ENCODE measurements at regions not wholly inside any gene's neighbourhood (a gene's known extent, or its start where the extent isn't known, plus 50 kb on each side); places are given as distances from the start of the nearest gene placed in this dataset.

DNA sequence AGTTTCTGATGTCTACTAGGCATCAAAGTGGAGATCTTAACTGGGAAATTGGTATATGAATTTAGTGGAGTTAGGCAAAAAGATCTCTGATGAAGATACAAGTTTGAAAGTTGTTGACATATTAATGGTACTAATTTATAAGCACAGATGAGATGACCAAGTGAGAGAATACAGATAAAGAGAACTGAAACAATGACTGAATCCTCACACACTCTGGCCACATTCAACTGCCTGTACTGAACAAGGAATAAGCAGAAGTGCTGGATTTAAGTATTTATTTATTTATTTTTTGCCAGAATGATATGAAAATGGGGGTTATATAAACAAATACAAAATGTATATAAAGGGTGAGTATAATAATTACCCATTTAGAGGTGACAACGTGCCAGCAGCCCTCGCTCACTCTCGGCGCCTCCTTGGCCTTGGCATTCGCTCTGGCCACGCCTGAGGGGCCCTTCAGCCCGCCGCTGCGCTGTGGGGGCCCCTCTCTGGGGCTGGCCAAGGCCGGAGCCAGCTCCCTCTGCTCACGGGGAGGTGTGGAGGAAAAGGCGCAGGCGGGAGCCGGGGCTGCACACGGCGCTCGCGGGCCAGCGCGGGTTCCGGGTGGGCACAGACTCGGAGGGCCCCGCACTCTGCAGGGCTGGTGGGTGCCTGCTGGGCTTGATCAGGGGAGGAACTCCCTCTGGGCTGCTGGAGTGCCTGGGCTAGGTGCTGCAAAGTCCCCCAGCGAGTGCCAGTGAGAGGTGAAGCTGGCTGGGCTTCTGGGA is 1363.9 kb upstream of the CRIM1 start:
- TF ChIP-seq CTCF (conservative IDR thresholded peaks at IDR 0.05; ENCODE audit: low read depth, low read length) = no peak
- no peak for TF ChIP-seq EZH2 (IDR thresholded peaks at IDR 0.05; ENCODE audit: borderline replicate concordance, low read depth, low read length, poor library complexity, severe bottlenecking)
- Histone ChIP-seq H3K36me3 (ENCODE audit: insufficient read depth, low read length, poor library complexity, severe bottlenecking) (no peaks in the 10 kb centered on the region), H3K4me1 (ENCODE audit: insufficient read depth, low read length, poor library complexity, severe bottlenecking) (no peaks in the 10 kb centered on the region), H3K9me3 (ENCODE audit: low read depth, low read length, poor library complexity, severe bottlenecking) (no peaks in the 10 kb centered on the region), H3K27me3 (replicated peaks; ENCODE audit: insufficient read depth, low read depth, low read length, poor library complexity) (no peaks in the 10 kb centered on the region), H3K4me3 (ENCODE audit: low read depth, low read length, poor library complexity, severe bottlenecking) (no peak overlapping the region), H3K27ac (ENCODE audit: low read depth, low read length, poor library complexity, severe bottlenecking) (no peak overlapping the region)
- ChIA-PET POLR2A (ENCODE audit: low non-redundant PET) (no interaction called here), CTCF (no interaction called here)
- DNase-seq (ENCODE audit: low spot score) = no peak
- intact Hi-C loops (cut with micrococcal nuclease; ENCODE audit: unreplicated experiment) = no loop called here
- BruUV-seq (replicated peaks) = no TSS peak

DNA sequence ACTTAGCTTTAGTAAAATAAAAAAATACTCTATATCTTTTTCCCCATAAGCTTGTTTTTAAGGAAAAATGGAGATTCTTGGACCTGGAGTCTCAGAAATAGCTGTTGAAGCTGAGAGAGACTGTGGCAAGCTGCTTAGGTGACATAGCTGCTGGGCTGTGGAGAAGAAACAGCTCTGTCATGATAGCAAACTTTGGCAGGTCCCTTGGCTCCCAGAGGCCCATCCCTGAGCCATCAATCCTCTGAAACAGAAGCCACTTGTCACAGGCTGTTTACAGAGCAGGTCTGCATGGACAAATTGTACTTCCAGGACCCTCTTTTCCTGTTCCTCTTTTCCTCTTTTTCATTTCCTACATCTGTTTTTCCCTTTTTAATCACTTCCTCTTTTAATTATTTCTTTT is 1370.1 kb upstream of the CRIM1 start:
- Histone ChIP-seq H3K4me1 (ENCODE audit: insufficient read depth, low read length, poor library complexity, severe bottlenecking) (no peaks in the 10 kb centered on the region), H3K9me3 (ENCODE audit: low read depth, low read length, poor library complexity, severe bottlenecking) (no peaks in the 10 kb centered on the region), H3K4me3 (ENCODE audit: low read depth, low read length, poor library complexity, severe bottlenecking) (no peak overlapping the region), H3K27ac (ENCODE audit: low read depth, low read length, poor library complexity, severe bottlenecking) (no peak overlapping the region), H3K27me3 (replicated peaks; ENCODE audit: insufficient read depth, low read depth, low read length, poor library complexity) (no peaks in the 10 kb centered on the region), H3K36me3 (ENCODE audit: insufficient read depth, low read length, poor library complexity, severe bottlenecking) (no peaks in the 10 kb centered on the region)
- no TSS peak for BruUV-seq (replicated peaks)
- no peak for DNase-seq (ENCODE audit: low spot score)
- no peak for TF ChIP-seq EZH2 (IDR thresholded peaks at IDR 0.05; ENCODE audit: borderline replicate concordance, low read depth, low read length, poor library complexity, severe bottlenecking)
- no peak for TF ChIP-seq CTCF (conservative IDR thresholded peaks at IDR 0.05; ENCODE audit: low read depth, low read length)
- ChIA-PET POLR2A (ENCODE audit: low non-redundant PET) (no interaction called here), CTCF (no interaction called here)
- intact Hi-C loops (cut with micrococcal nuclease; ENCODE audit: unreplicated experiment) = no loop called here

- no peak for DNase-seq (ENCODE audit: low spot score)
- ChIA-PET CTCF (no interaction called here), POLR2A (ENCODE audit: low non-redundant PET) (no interaction called here)
- intact Hi-C loops (cut with micrococcal nuclease; ENCODE audit: unreplicated experiment) = no loop called here
- H3K27ac ChIP-seq (ENCODE audit: low read depth, low read length, poor library complexity, severe bottlenecking) = no peak overlapping the region
- H3K4me1 ChIP-seq (ENCODE audit: insufficient read depth, low read length, poor library complexity, severe bottlenecking) = no peaks in the 10 kb centered on the region
- H3K9me3 ChIP-seq (ENCODE audit: low read depth, low read length, poor library complexity, severe bottlenecking) = no peaks in the 10 kb centered on the region
- no peaks in the 10 kb centered on the region for H3K27me3 ChIP-seq (replicated peaks; ENCODE audit: insufficient read depth, low read depth, low read length, poor library complexity)
- no peaks in the 10 kb centered on the region for H3K36me3 ChIP-seq (ENCODE audit: insufficient read depth, low read length, poor library complexity, severe bottlenecking)
- BruUV-seq (replicated peaks) = no TSS peak
- no peak overlapping the region for H3K4me3 ChIP-seq (ENCODE audit: low read depth, low read length, poor library complexity, severe bottlenecking)
- TF ChIP-seq CTCF (conservative IDR thresholded peaks at IDR 0.05; ENCODE audit: low read depth, low read length) (no peak), EZH2 (IDR thresholded peaks at IDR 0.05; ENCODE audit: borderline replicate concordance, low read depth, low read length, poor library complexity, severe bottlenecking) (no peak)
These were observed 1374.9 kb upstream of the CRIM1 start for GRCh38 chr2:34980689-34981088.
